ENCODE measurements at regions not wholly inside any gene's neighbourhood (a gene's known extent, or its start where the extent isn't known, plus 50 kb on each side); places are given as distances from the start of the nearest gene placed in this dataset.

DNA sequence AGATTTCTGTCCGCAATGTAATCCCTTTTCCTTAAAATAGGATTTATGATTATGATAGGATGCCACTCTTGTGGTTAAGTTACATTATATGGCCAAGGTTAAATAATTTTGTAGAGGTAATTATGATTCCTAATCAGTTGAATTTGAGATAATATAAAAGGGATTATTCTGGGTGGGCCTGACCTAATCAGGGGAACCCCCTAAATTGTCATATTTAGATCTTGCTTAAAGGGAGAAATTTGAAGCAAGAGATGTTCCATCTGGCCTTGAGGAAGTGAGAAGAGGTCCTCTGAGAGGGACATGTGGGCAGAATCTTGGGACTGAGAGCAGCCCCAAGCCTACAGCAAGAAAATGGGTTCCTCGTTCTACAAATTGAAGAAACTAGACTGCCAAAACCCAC, 1550.1 kb upstream of the TENM4 start:
- no peaks in the 10 kb centered on the region for H3K36me3 ChIP-seq (ENCODE audit: control insufficient read depth in 2 of 2, insufficient read depth in 2 of 2, low read length in 1 of 2)
- WGBS (ENCODE audit: insufficient coverage, insufficient replicate concordance, low lambda C conversion rate, missing lambda C conversion rate) = 45% methylated on average over 2 of the region's 2 CpGs
- no peak overlapping the region for H3K9ac ChIP-seq (ENCODE audit: control insufficient read depth, insufficient read depth, low read length)
- in situ Hi-C loops (cut with MboI) (no loop called here), intact Hi-C loops (cut with micrococcal nuclease; ENCODE audit: unreplicated experiment) (no loop called here)
- DNase-seq (ENCODE audit: low read depth, low spot score) (no peak), ATAC-seq (no peak), FAIRE-seq (no peak)
- H3K27ac ChIP-seq (ENCODE audit: control insufficient read depth, insufficient read depth) = no peak overlapping the region
- H3K9me3 ChIP-seq (replicated peaks; ENCODE audit: control insufficient read depth, insufficient read depth, low read length) = no peaks in the 10 kb centered on the region
- BruUV-seq (replicated peaks) = no TSS peak
- H4K20me1 ChIP-seq (ENCODE audit: control insufficient read depth, insufficient read depth) = no peaks in the 10 kb centered on the region
- ChIA-PET SMC1A (ENCODE audit: uncharacterized antibody, unreplicated experiment) (no interaction called here), RAD21 (ENCODE audit: unreplicated experiment) (no interaction called here), CTCF (no interaction called here), POLR2A (no interaction called here)
- TF ChIP-seq, protein P1, sequence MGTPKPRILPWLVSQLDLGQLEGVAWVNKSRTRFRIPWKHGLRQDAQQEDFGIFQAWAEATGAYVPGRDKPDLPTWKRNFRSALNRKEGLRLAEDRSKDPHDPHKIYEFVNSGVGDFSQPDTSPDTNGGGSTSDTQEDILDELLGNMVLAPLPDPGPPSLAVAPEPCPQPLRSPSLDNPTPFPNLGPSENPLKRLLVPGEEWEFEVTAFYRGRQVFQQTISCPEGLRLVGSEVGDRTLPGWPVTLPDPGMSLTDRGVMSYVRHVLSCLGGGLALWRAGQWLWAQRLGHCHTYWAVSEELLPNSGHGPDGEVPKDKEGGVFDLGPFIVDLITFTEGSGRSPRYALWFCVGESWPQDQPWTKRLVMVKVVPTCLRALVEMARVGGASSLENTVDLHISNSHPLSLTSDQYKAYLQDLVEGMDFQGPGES (IDR thresholded peaks at IDR 0.05) = no peak
- no peak for TF ChIP-seq KDM1A (IDR thresholded peaks at IDR 0.05; ENCODE audit: borderline replicate concordance)
- TF ChIP-seq, protein P2, sequence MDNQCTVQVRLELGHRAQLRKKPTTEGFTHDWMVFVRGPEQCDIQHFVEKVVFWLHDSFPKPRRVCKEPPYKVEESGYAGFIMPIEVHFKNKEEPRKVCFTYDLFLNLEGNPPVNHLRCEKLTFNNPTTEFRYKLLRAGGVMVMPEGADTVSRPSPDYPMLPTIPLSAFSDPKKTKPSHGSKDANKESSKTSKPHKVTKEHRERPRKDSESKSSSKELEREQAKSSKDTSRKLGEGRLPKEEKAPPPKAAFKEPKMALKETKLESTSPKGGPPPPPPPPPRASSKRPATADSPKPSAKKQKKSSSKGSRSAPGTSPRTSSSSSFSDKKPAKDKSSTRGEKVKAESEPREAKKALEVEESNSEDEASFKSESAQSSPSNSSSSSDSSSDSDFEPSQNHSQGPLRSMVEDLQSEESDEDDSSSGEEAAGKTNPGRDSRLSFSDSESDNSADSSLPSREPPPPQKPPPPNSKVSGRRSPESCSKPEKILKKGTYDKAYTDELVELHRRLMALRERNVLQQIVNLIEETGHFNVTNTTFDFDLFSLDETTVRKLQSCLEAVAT (IDR thresholded peaks at IDR 0.05) = no peak
- TF ChIP-seq, protein P3, sequence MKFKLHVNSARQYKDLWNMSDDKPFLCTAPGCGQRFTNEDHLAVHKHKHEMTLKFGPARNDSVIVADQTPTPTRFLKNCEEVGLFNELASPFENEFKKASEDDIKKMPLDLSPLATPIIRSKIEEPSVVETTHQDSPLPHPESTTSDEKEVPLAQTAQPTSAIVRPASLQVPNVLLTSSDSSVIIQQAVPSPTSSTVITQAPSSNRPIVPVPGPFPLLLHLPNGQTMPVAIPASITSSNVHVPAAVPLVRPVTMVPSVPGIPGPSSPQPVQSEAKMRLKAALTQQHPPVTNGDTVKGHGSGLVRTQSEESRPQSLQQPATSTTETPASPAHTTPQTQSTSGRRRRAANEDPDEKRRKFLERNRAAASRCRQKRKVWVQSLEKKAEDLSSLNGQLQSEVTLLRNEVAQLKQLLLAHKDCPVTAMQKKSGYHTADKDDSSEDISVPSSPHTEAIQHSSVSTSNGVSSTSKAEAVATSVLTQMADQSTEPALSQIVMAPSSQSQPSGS (IDR thresholded peaks at IDR 0.05; ENCODE audit: low read length) = no peak
- TF ChIP-seq, protein P4, sequence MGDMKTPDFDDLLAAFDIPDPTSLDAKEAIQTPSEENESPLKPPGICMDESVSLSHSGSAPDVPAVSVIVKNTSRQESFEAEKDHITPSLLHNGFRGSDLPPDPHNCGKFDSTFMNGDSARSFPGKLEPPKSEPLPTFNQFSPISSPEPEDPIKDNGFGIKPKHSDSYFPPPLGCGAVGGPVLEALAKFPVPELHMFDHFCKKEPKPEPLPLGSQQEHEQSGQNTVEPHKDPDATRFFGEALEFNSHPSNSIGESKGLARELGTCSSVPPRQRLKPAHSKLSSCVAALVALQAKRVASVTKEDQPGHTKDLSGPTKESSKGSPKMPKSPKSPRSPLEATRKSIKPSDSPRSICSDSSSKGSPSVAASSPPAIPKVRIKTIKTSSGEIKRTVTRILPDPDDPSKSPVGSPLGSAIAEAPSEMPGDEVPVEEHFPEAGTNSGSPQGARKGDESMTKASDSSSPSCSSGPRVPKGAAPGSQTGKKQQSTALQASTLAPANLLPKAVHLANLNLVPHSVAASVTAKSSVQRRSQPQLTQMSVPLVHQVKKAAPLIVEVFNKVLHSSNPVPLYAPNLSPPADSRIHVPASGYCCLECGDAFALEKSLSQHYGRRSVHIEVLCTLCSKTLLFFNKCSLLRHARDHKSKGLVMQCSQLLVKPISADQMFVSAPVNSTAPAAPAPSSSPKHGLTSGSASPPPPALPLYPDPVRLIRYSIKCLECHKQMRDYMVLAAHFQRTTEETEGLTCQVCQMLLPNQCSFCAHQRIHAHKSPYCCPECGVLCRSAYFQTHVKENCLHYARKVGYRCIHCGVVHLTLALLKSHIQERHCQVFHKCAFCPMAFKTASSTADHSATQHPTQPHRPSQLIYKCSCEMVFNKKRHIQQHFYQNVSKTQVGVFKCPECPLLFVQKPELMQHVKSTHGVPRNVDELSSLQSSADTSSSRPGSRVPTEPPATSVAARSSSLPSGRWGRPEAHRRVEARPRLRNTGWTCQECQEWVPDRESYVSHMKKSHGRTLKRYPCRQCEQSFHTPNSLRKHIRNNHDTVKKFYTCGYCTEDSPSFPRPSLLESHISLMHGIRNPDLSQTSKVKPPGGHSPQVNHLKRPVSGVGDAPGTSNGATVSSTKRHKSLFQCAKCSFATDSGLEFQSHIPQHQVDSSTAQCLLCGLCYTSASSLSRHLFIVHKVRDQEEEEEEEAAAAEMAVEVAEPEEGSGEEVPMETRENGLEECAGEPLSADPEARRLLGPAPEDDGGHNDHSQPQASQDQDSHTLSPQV (IDR thresholded peaks at IDR 0.05) = no peak
- TF ChIP-seq, protein P5, sequence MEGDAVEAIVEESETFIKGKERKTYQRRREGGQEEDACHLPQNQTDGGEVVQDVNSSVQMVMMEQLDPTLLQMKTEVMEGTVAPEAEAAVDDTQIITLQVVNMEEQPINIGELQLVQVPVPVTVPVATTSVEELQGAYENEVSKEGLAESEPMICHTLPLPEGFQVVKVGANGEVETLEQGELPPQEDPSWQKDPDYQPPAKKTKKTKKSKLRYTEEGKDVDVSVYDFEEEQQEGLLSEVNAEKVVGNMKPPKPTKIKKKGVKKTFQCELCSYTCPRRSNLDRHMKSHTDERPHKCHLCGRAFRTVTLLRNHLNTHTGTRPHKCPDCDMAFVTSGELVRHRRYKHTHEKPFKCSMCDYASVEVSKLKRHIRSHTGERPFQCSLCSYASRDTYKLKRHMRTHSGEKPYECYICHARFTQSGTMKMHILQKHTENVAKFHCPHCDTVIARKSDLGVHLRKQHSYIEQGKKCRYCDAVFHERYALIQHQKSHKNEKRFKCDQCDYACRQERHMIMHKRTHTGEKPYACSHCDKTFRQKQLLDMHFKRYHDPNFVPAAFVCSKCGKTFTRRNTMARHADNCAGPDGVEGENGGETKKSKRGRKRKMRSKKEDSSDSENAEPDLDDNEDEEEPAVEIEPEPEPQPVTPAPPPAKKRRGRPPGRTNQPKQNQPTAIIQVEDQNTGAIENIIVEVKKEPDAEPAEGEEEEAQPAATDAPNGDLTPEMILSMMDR (IDR thresholded peaks at IDR 0.05 in 2 of 3, conservative IDR thresholded peaks at IDR 0.05 in 1 of 3; ENCODE audit: control insufficient read depth in 2 of 3, extremely low read depth in 1 of 3, insufficient read depth in 1 of 3, low read depth in 3 of 3, low read length in 3 of 3) = no peak
- TF ChIP-seq BCL11A (IDR thresholded peaks at IDR 0.05; ENCODE audit: low read depth, low read length) = no peak
- TF ChIP-seq BHLHE40 (IDR thresholded peaks at IDR 0.05; ENCODE audit: borderline replicate concordance in 1 of 2, low read depth in 2 of 2, low read length in 1 of 2) = no peak
- no peak for TF ChIP-seq TCF3 (IDR thresholded peaks at IDR 0.05; ENCODE audit: borderline replicate concordance, insufficient read depth, low read depth, low read length)
- TF ChIP-seq MYB (IDR thresholded peaks at IDR 0.05; ENCODE audit: borderline replicate concordance, low read depth, low read length) = no peak
- no peak for TF ChIP-seq KLF5 (IDR thresholded peaks at IDR 0.05; ENCODE audit: partially characterized antibody)
- TF ChIP-seq EZH2 (IDR thresholded peaks at IDR 0.05; ENCODE audit: borderline replicate concordance, control insufficient read depth, low read depth, low read length) = no peak
- TF ChIP-seq NFYA (IDR thresholded peaks at IDR 0.05; ENCODE audit: borderline replicate concordance, low read depth, low read length) = no peak
- no peak overlapping the region for H3K4me2 ChIP-seq (ENCODE audit: control insufficient read depth, insufficient read depth)
- no peak overlapping the region for H3K4me3 ChIP-seq
- H2AFZ ChIP-seq (ENCODE audit: control insufficient read depth, low read depth, low read length) = no peak overlapping the region
- no peaks in the 10 kb centered on the region for H3K79me2 ChIP-seq (ENCODE audit: control insufficient read depth, insufficient read depth, low read length)
- H3K4me1 ChIP-seq (ENCODE audit: control insufficient read depth, insufficient read depth, low read length) = no peaks in the 10 kb centered on the region
- no peaks in the 10 kb centered on the region for H3K27me3 ChIP-seq (replicated peaks in 1 of 2; ENCODE audit: control insufficient read depth in 2 of 2, insufficient read depth in 2 of 2, low read length in 1 of 2)
